ENCODE measurements at regions not wholly inside any gene's neighbourhood (a gene's known extent, or its start where the extent isn't known, plus 50 kb on each side); places are given as distances from the start of the nearest gene placed in this dataset.
"Not testable (repeated sequence)": the region's sequence is repeated elsewhere in the genome, so short reads cannot be mapped to it uniquely, and the experiment has no call there.

GRCh38 chr13:61358599-61358998, 57.0 kb downstream of the PCDH20 start:
- no peak for DNase-seq (ENCODE audit: low spot score)

- no peak for DNase-seq (ENCODE audit: low spot score)
Measured at GRCh38 chr13:61350341-61350740, 65.3 kb downstream of the PCDH20 start.

GRCh38 chr13:61339054-61339621, 76.5 kb downstream of the PCDH20 start:
- DNase-seq (ENCODE audit: low spot score), result no peak

- DNase-seq (ENCODE audit: low spot score), result no peak
Measured at GRCh38 chr13:61316647-61317046, 99.0 kb downstream of the PCDH20 start.

- DNase-seq (ENCODE audit: low spot score), result no peak
Measured at GRCh38 chr13:61294467-61295191, 121.0 kb downstream of the PCDH20 start.

- DNase-seq (ENCODE audit: low spot score), result no peak
Measured at GRCh38 chr13:61286148-61286745, 129.4 kb downstream of the PCDH20 start.

- DNase-seq (ENCODE audit: low spot score), result no peak
Measured at GRCh38 chr13:61277586-61278276, 137.9 kb downstream of the PCDH20 start.

GRCh38 chr13:61277088-61277487, 138.6 kb downstream of the PCDH20 start:
- no peak for DNase-seq (ENCODE audit: low spot score)

- no peak for DNase-seq (ENCODE audit: low spot score)
Measured at GRCh38 chr13:61276401-61276800, 139.2 kb downstream of the PCDH20 start.

GRCh38 chr13:61275736-61276135, 139.9 kb downstream of the PCDH20 start:
- no peak for DNase-seq (ENCODE audit: low spot score)

GRCh38 chr13:61275251-61275650, 140.4 kb downstream of the PCDH20 start:
- DNase-seq (ENCODE audit: low spot score), result no peak

- not testable (repeated sequence) for DNase-seq (ENCODE audit: low spot score)
Measured at GRCh38 chr13:61266896-61267295, 148.8 kb downstream of the PCDH20 start.

- no peak for DNase-seq (ENCODE audit: low spot score)
Measured at GRCh38 chr13:61261746-61262472, 153.7 kb downstream of the PCDH20 start.

GRCh38 chr13:61258185-61258584, 157.5 kb downstream of the PCDH20 start:
- no peak for DNase-seq (ENCODE audit: low spot score)

- DNase-seq (ENCODE audit: low spot score), result no peak
Measured at GRCh38 chr13:61255040-61255796, 160.4 kb downstream of the PCDH20 start.

- no peak for DNase-seq (ENCODE audit: low spot score)
Measured at GRCh38 chr13:61253105-61253877, 162.4 kb downstream of the PCDH20 start.

GRCh38 chr13:61252213-61252612, 163.4 kb downstream of the PCDH20 start:
- no peak for DNase-seq (ENCODE audit: low spot score)

GRCh38 chr13:61247149-61247936, 168.3 kb downstream of the PCDH20 start:
- no peak for DNase-seq (ENCODE audit: low spot score)

- no peak for DNase-seq (ENCODE audit: low spot score)
Measured at GRCh38 chr13:61246351-61246750, 169.3 kb downstream of the PCDH20 start.

- DNase-seq (ENCODE audit: low spot score), result no peak
Measured at GRCh38 chr13:61215601-61216000, 200.0 kb downstream of the PCDH20 start.
